HUES48 (cell line): ENCODE measurements at regions not wholly inside any gene's neighbourhood (a gene's known extent, or its start where the extent isn't known, plus 50 kb on each side); places are given as distances from the start of the nearest gene placed in this dataset.
A peak's percentile ranks its signal among the peaks of the same experiment; 100 is the strongest.

Source experiments
- H3K27ac ChIP-seq: one replicate; pipeline ENCODE4 v1.7.0; 2013; ENCODE audit warnings: low read depth, low read length, inconsistent platforms
- H3K27me3 ChIP-seq: 2 replicates; pipeline ENCODE4 v1.6.1; 2013; ENCODE audit warnings: mild to moderate bottlenecking, low read length; ENCODE audit not compliant: control insufficient read depth, insufficient read depth
- H3K36me3 ChIP-seq: 2 replicates; pipeline ENCODE4 v1.6.1; 2013; ENCODE audit warnings: low read length; ENCODE audit not compliant: control insufficient read depth, insufficient read depth
- H3K4me1 ChIP-seq: 2 replicates; pipeline ENCODE4 v1.6.1; 2013; ENCODE audit warnings: mild to moderate bottlenecking, low read length; ENCODE audit not compliant: control insufficient read depth, insufficient read depth
- H3K4me3 ChIP-seq: 2 replicates; pipeline ENCODE4 v1.5.1; 2013; ENCODE audit warnings: mild to moderate bottlenecking, low read depth, low read length
- H3K9ac ChIP-seq: 2 replicates; pipeline ENCODE4 v1.6.1; 2013; ENCODE audit warnings: mild to moderate bottlenecking, low read depth, low read length, moderate library complexity
- H3K9me3 ChIP-seq: 2 replicates; pipeline ENCODE4 v1.6.1; 2013; ENCODE audit warnings: low read length; ENCODE audit not compliant: control insufficient read depth, insufficient read depth

DNA sequence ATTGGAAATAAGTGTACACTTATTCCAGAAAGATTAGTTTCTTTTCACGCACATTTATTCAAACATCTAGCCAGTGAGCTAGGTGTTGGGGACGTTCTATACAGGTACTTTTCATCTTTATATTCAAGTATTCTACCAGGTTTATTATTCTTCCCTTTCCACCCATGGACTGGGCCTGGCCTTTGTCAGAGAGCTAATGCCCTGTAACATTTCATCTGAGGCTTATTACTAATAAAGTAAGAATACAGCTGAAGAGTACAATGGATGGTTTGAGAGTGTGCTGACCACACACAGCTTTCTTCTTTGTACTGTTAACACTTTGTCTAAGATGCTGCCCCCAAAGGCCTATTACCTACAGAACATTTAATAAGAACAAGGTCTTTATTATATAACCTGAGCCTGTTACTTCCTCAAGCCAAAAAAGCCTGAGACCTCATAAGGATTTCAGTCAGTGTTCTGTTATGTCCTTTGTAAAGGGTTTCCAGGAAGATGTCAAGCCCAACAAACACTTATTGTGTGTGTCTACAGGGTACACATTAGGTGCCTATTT, 93.5 kb downstream of the ZNF608 start:
- Histone ChIP-seq H3K4me3 (no peak overlapping the region), H3K4me1 (peaks cover 44% of the 10 kb centered on the region), H3K9ac (no peak overlapping the region), H3K27ac (no peak overlapping the region), H3K27me3 (no peaks in the 10 kb centered on the region), H3K9me3 (no peaks in the 10 kb centered on the region), H3K36me3 (peaks cover 12% of the 10 kb centered on the region)

DNA sequence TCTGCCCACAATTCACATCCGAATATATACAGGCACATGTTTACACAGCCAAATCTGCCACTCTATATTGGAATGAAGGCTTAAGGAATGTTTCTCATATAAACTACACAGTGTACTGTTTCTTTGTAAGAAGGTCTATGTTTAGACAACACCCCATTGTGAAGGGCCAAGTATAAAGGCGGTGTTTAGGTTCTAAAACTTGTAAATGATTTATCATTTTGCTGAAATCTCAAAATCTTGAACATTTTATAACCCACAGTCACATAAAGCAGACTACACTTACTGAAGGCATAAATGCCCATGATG, 94.0 kb downstream of the ZNF608 start:
- peaks cover 16% of the 10 kb centered on the region for H3K36me3 ChIP-seq
- H3K27ac ChIP-seq, result peak overlapping the region; percentile 88
- H3K27me3 ChIP-seq, result no peaks in the 10 kb centered on the region
- H3K9me3 ChIP-seq, result no peaks in the 10 kb centered on the region
- H3K4me3 ChIP-seq, result no peak overlapping the region
- peaks cover 42% of the 10 kb centered on the region for H3K4me1 ChIP-seq
- H3K9ac ChIP-seq, result no peak overlapping the region

DNA sequence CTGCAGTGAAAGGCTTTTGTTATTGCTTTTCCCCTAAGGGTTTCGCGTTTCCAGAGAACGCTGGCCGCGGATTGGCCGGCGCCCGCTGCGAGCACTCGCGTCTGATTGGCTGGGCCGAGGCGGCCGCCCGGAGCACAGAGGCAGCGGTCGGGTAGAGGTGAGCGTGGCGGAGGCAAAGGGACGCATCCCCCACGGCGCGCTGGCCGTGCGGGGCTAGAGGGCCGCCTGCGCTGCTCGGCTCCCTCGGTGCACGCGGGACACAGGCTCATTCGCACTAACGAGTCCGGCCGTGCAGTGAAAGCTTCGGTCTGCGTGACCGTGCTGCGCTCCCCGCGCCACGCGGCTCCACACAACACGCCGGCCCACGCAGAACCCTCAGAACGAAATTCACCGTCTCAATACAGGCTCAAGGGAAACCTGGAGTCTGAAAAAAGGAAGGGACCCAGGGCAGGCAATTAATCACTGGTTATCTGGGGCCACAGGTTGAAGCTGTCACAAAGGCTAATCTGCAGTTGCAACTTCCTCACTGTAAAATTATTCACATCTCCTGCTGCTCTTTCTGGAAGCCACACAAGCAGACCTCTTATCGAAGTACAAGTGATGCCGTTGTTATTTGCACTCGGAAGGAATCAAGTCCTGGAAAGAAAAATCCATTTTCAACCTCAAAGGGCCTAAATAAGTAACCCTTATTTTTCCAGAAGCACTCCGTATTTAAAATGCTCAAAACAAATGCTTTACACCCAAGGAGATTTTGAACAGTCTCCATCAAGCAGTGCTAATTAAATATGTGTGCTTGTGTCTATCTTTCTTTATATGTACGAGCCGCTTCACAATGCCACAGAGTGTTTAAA, 94.6 kb downstream of the ZNF608 start:
- H3K27ac ChIP-seq, result peak overlapping the region; percentile 88
- no peaks in the 10 kb centered on the region for H3K9me3 ChIP-seq
- H3K9ac ChIP-seq, result peak overlapping the region; percentile 72
- H3K4me3 ChIP-seq, result peak overlapping the region; percentile 64
- H3K27me3 ChIP-seq, result no peaks in the 10 kb centered on the region
- peaks cover 22% of the 10 kb centered on the region for H3K36me3 ChIP-seq
- peaks cover 42% of the 10 kb centered on the region for H3K4me1 ChIP-seq

GRCh38 chr5:124650951-124651662, 95.3 kb downstream of the ZNF608 start:
- Histone ChIP-seq H3K27ac (peak overlapping the region; percentile 88), H3K4me3 (peak overlapping the region; percentile 64), H3K9me3 (no peaks in the 10 kb centered on the region), H3K27me3 (no peaks in the 10 kb centered on the region), H3K9ac (no peak overlapping the region), H3K36me3 (peaks cover 29% of the 10 kb centered on the region), H3K4me1 (peaks cover 38% of the 10 kb centered on the region)

DNA sequence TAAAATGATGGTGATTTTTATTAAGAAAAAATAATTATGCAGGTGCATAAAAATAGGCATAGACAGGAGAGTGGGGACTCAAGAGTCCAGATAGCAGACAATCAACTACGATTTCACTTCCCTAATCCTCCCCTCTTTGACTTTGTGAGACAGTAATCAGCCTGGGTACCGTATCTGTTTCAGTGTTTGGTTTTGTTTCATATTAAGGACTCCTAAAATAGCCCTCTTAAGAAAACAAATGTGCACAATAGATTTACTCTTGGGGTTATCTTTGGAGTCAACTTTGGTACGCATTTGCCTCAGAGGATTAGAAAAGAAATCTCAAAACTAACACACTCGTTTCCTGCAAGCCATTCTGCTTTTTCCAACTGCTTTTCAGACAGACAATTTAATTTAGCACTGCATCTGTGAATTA, 96.3 kb downstream of the ZNF608 start:
- no peaks in the 10 kb centered on the region for H3K9me3 ChIP-seq
- H3K27ac ChIP-seq, result no peak overlapping the region
- H3K27me3 ChIP-seq, result no peaks in the 10 kb centered on the region
- no peak overlapping the region for H3K9ac ChIP-seq
- peaks cover 29% of the 10 kb centered on the region for H3K36me3 ChIP-seq
- peaks cover 32% of the 10 kb centered on the region for H3K4me1 ChIP-seq
- H3K4me3 ChIP-seq, result no peak overlapping the region

- no peak overlapping the region for H3K27ac ChIP-seq
- H3K4me3 ChIP-seq, result no peak overlapping the region
- H3K27me3 ChIP-seq, result no peaks in the 10 kb centered on the region
- H3K9ac ChIP-seq, result no peak overlapping the region
- peaks cover 29% of the 10 kb centered on the region for H3K36me3 ChIP-seq
- no peaks in the 10 kb centered on the region for H3K9me3 ChIP-seq
- H3K4me1 ChIP-seq, result peaks cover 35% of the 10 kb centered on the region
These were observed 96.8 kb downstream of the ZNF608 start for GRCh38 chr5:124649491-124650146.

- no peaks in the 10 kb centered on the region for H3K27me3 ChIP-seq
These were observed 97.5 kb downstream of the ZNF608 start for GRCh38 chr5:124648902-124649467.

DNA sequence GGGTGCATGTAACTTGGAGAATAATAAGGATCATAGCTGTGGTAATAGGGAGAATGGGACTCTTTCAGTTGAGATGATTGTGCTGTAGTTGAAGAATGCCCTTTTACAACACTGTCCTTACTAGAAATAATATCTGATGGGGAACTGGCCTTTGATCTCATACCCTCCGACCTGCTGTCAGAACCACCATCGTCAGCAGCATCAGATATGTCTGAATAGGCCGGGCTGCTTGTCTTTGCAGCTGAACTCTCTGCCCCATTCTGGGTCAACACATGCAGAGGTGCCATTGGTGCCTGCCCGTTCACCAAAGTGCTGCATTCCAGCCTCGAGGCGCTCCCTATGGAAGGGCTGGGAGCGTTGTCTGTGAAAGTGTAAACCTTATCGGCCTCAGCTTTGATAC, 99.1 kb downstream of the ZNF608 start:
- H3K9me3 ChIP-seq, result no peaks in the 10 kb centered on the region
- H3K36me3 ChIP-seq, result peaks cover 29% of the 10 kb centered on the region
- H3K27me3 ChIP-seq, result no peaks in the 10 kb centered on the region
- H3K27ac ChIP-seq, result no peak overlapping the region
- H3K9ac ChIP-seq, result no peak overlapping the region
- peaks cover 53% of the 10 kb centered on the region for H3K4me1 ChIP-seq
- H3K4me3 ChIP-seq, result no peak overlapping the region

More at GRCh38 chr5:124648902-124649467, 97.5 kb downstream of the ZNF608 start:
- Histone ChIP-seq H3K9me3 (no peaks in the 10 kb centered on the region), H3K4me3 (no peak overlapping the region), H3K36me3 (peaks cover 29% of the 10 kb centered on the region), H3K9ac (no peak overlapping the region), H3K4me1 (peaks cover 40% of the 10 kb centered on the region), H3K27ac (no peak overlapping the region)

DNA sequence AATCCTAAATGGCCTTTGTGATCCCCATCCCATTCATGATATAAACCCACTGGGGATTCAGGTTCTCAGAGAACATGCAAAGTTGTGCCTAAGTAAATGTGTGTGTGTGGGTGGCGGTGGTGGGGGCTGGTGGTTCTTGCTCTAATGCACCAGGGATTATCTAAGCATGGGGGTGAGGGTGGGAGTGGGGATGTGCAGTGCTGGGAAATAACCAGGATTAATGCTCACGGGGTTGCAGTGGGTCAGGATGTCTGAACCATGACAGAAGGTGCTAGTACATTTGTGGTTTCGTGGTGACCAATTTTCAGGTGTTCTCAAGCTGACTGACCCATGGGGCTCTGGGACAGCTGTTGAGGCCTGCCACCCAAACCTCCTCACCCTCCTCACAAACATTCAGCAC, 101.0 kb downstream of the ZNF608 start:
- Histone ChIP-seq H3K4me3 (no peak overlapping the region), H3K27me3 (no peaks in the 10 kb centered on the region), H3K9ac (no peak overlapping the region), H3K9me3 (no peaks in the 10 kb centered on the region), H3K4me1 (peaks cover 50% of the 10 kb centered on the region), H3K27ac (no peak overlapping the region), H3K36me3 (peaks cover 47% of the 10 kb centered on the region)

GRCh38 chr5:124644582-124644981, 101.9 kb downstream of the ZNF608 start:
- Histone ChIP-seq H3K27me3 (no peaks in the 10 kb centered on the region), H3K9ac (no peak overlapping the region), H3K4me3 (no peak overlapping the region), H3K9me3 (no peaks in the 10 kb centered on the region), H3K4me1 (peaks cover 49% of the 10 kb centered on the region), H3K27ac (peak overlapping the region; percentile 28), H3K36me3 (peaks cover 48% of the 10 kb centered on the region)
